ENCODE measurements at regions not wholly inside any gene's neighbourhood (a gene's known extent, or its start where the extent isn't known, plus 50 kb on each side); places are given as distances from the start of the nearest gene placed in this dataset.

- peaks cover 3% of the 10 kb centered on the region for H3K27me3 Mint-ChIP-seq (ENCODE audit: low read depth)
- peak; percentile 99 for TF ChIP-seq CTCF (IDR thresholded peaks at IDR 0.05; ENCODE audit: unreplicated experiment in 3 of 3)
- no peaks in the 10 kb centered on the region for H3K36me3 Mint-ChIP-seq (ENCODE audit: low read depth)
- peak overlapping the region in 2 of 3 experiments; percentile 26 to 64 for H3K27ac Mint-ChIP-seq
- H3K4me3 Mint-ChIP-seq = no peak overlapping the region
- H3K4me1 Mint-ChIP-seq = peaks cover 7% of the 10 kb centered on the region
- H3K9me3 Mint-ChIP-seq = peaks cover 12% of the 10 kb centered on the region
These were observed 105.1 kb upstream of the PDE4B start for GRCh38 chr1:65687428-65688214.

- H3K27me3 Mint-ChIP-seq (ENCODE audit: low read depth) = peaks cover 3% of the 10 kb centered on the region
- peaks cover 12% of the 10 kb centered on the region for H3K9me3 Mint-ChIP-seq
- peaks cover 7% of the 10 kb centered on the region for H3K4me1 Mint-ChIP-seq
- H3K4me3 Mint-ChIP-seq = no peak overlapping the region
- peak overlapping the region in 2 of 3 experiments; percentile 26 to 64 for H3K27ac Mint-ChIP-seq
- no peaks in the 10 kb centered on the region for H3K36me3 Mint-ChIP-seq (ENCODE audit: low read depth)
- TF ChIP-seq CTCF (IDR thresholded peaks at IDR 0.05; ENCODE audit: unreplicated experiment in 3 of 3) = no peak
These were observed 104.5 kb upstream of the PDE4B start for GRCh38 chr1:65688215-65688566.

- Mint-ChIP-seq H3K4me1 (peaks cover 7% of the 10 kb centered on the region), H3K27ac (no peak overlapping the region), H3K4me3 (no peak overlapping the region), H3K36me3 (ENCODE audit: low read depth) (no peaks in the 10 kb centered on the region), H3K27me3 (ENCODE audit: low read depth) (peaks cover 3% of the 10 kb centered on the region), H3K9me3 (peaks cover 12% of the 10 kb centered on the region)
- no peak for TF ChIP-seq CTCF (IDR thresholded peaks at IDR 0.05; ENCODE audit: unreplicated experiment in 3 of 3)
These were observed 103.8 kb upstream of the PDE4B start for GRCh38 chr1:65688848-65689247.

- Mint-ChIP-seq H3K9me3 (peaks cover 6% of the 10 kb centered on the region), H3K4me3 (no peak overlapping the region), H3K4me1 (peaks cover 7% of the 10 kb centered on the region), H3K27me3 (ENCODE audit: low read depth) (peaks cover 3% of the 10 kb centered on the region), H3K27ac (no peak overlapping the region), H3K36me3 (ENCODE audit: low read depth) (no peaks in the 10 kb centered on the region)
- no peak for TF ChIP-seq CTCF (IDR thresholded peaks at IDR 0.05; ENCODE audit: unreplicated experiment in 3 of 3)
These were observed 101.4 kb upstream of the PDE4B start for GRCh38 chr1:65691152-65691900.

GRCh38 chr1:65691972-65692371 lies 100.7 kb upstream of the PDE4B start:
- no peak for TF ChIP-seq CTCF (IDR thresholded peaks at IDR 0.05; ENCODE audit: unreplicated experiment in 3 of 3)
- no peaks in the 10 kb centered on the region for H3K36me3 Mint-ChIP-seq (ENCODE audit: low read depth)
- peaks cover 3% of the 10 kb centered on the region for H3K27me3 Mint-ChIP-seq (ENCODE audit: low read depth)
- H3K9me3 Mint-ChIP-seq = peaks cover under 1% of the 10 kb centered on the region
- no peak overlapping the region for H3K27ac Mint-ChIP-seq
- no peak overlapping the region for H3K4me3 Mint-ChIP-seq
- H3K4me1 Mint-ChIP-seq = peaks cover 7% of the 10 kb centered on the region
